ENCODE measurements at regions not wholly inside any gene's neighbourhood (a gene's known extent, or its start where the extent isn't known, plus 50 kb on each side); places are given as distances from the start of the nearest gene placed in this dataset.
"Not testable (repeated sequence)": the region's sequence is repeated elsewhere in the genome, so short reads cannot be mapped to it uniquely, and the experiment has no call there.

DNA sequence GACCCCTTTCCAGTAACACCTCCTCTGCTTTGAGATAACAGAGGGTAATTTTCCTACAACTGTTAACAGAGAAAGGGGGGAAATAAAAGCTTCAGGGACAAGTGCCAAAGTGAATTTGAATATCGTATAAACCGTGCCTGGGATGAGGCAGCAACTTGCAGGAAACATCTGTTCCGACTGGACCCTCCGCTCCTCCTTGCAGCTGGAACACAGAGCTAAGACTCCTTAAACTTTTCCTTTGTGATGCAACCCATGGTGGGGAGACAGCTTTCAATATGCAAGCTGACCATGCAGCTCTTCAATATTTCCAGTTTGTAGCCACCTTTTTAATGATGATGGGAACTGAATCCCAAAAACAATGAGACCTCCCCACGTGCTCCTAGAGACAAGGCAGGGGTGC lies 432.6 kb downstream of the ZNF536 start:
- DNase-seq: no peak

DNA sequence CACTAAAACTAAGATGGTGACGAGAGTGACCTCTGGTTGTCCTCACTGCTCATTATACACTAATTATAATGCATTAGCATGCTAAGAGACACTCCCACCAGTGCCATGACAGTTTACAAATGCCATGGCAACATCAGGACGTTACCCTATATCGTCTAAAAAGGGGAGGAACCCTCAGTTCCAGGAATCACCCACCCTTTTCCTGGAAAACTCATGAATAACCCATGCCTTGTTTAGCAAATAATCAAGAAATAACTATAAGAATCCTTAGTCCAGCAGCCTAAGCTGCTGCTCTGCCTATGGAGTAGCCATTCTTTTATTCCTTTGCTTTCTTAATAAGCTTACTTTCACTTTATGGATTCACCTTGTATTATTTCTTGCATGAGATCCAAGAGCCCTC lies 432.1 kb downstream of the ZNF536 start:
- not testable (repeated sequence) for DNase-seq

DNA sequence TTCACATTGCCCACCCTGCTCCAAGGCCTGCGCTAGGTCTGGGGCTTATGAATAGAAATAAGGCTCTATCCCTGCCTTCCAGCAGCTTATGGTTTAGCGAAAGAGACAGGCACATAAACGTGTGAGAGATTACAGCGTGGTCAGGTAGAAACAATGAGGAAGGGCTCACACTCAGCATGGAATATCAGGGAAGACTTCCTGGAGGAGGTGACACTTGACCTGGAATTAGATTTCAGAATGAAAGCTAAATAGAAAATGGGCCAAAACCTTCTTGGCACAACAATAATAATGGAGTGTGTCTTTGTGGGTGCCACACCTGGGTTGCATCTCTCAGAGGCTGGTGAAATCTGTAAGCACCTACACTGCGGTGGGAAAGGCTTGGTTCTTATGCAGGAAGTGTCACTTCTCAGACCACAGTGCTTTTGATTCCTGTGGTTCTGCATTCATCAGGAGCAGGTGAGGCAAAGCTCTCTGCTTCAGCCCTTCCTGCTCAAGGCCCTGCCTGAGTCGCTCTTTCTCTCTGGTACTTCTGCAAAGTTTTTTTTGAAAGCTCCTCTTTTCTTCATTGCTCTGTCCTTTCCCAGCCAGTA lies 430.3 kb downstream of the ZNF536 start:
- DNase-seq: no peak

DNA sequence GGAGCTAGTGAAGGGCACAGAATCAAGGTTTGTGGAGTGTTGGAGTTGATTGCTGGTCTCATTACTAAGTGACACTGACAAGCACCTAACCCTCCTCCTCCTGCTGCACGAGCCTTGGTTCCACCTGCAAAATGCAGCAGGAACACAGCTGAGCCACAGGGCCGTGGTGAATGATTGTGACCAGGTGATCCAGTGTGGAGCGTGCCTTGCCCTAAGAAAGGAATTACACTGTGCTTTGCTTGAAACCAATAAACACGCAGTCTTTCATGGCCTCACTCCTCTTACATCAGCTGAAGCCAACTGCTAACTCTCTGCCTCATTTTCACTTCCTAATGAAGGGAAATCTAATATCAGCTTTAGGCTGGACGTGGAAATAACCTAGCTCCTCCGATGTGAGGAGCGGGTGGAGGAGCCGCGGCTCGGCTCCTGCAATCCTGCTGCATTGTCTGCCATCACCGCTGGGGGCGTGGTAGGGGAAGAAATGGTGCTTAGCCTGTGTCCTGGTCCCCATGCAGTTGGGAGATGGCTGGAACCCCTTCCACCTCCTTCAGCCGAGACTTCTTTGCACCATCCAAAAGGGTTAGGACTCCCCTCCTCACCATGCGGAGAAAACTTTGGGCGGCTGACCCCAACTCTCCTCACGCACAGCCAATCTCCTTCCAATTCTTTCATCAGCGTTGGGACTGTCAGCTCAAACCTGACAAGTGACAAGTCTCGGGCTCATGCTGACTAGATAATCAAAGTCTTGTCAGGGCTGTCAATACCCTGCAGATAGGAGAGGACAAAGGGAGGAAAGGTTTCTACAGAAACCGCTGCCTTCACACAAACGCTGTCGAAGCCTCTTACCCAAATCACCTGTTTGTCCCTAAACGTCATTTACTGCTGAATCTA lies 427.9 kb downstream of the ZNF536 start:
- peak; percentile 52 for DNase-seq

DNA sequence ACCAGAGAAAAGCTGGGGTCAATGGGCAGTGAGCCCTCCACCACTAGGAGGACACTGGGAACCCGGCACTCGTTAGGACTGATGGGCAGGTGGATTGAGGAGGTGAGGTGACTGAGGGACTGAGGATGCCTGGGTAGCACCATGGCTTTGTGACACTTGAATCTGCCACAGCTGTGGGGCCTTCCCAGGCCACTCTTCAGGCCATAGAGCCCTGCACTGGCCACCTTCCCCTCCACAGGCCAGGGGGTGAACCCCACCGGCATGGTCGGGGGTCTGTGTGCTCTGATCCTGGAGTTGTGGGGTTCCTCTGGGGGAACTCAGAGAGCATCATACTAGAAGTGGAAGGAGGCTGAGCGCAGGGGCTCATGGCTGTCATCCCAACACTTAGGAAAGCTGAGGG lies 423.5 kb downstream of the ZNF536 start:
- DNase-seq: no peak

DNA sequence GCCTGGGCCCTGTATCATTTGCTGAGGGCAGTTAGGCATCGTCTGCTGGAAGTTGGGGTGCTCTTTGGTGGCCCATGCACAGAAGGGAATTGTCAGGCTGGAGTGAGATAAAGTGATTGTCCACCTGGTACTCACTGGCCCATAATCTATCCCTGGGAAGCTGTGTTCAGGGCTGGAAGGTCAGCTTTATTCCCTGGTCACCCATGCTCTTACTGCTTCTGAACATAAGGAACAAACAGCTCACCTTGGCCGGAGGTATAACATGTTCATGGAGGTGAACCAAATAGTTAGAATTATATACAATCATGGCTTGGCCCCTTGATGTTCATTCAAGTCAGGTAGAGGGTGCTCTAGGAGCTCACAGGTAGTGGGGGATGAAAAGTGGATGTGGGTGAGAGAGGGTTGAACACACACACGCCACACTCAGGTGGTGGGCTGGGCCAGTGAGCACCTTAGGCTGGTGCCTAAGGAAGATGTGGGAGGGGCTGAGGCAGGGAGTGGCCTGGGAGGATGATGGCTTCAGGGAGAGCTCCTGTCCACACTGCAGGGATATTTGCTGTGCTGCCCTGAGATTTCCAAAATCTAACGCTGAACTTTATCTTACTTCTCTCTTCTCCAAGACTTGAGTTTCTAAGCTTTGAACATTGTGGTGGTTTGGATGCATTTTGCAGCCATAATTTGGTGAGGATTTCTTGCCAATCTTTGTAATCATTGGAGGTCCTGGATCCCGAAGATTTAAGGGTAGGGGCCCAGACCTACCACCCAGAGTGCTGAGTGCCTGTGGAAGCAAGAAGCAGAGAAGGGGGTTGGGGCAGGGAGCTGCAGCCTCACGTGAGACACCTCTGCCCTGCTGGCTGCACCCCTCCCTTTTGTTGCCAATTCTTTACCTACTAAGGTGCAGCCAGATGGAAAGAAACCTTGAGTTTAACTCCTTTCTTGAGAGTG lies 420.6 kb downstream of the ZNF536 start:
- DNase-seq: no peak

DNA sequence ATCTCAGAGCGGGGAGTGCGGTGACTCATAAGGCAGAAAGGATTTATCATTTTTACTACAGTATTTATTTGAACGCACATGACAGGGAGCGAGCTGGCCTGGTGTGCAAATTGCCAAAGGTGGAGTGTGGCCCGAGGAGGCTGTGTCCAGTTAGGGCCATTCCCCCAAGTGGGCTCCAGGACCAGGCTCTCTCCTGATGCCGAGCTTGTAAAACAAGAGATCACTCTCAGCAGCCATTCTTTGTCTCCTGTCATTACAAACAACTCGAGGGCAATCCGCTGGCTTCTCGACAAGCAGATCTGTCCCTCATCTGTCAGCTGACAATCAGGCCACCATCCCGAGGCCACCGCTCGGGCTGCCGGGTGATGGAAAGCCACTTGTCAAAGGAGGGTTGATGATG lies 418.9 kb downstream of the ZNF536 start:
- DNase-seq: no peak

DNA sequence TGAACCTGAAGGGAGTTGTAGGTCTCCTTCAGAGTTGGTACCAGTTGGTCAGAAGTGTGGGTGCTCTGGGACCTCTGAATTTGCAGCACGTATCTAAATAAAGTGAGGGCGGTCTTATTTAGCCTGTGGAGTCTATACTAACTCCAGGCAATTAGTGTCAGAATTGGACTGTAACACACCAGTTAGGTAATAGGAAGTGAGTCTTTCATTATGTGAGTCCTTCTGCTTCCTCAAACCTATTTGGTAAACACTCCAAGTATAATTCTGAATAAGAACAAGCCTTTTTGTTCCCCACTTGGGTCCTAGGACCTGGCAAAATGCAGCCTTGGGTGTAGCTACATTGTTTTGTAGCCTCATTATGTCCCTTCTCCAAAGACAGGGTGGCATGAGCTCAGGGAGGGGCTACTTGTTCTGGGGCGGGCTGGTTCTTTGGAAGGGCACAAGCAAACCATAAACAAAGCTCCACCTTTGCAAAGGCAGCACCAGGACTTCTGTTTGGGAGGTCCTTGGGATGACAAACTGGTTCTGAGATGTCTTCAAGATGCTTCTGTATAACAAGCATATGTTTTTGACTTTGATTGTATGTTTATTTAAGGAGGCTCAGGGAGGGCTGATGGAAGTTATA lies 418.0 kb downstream of the ZNF536 start:
- no peak for DNase-seq

DNA sequence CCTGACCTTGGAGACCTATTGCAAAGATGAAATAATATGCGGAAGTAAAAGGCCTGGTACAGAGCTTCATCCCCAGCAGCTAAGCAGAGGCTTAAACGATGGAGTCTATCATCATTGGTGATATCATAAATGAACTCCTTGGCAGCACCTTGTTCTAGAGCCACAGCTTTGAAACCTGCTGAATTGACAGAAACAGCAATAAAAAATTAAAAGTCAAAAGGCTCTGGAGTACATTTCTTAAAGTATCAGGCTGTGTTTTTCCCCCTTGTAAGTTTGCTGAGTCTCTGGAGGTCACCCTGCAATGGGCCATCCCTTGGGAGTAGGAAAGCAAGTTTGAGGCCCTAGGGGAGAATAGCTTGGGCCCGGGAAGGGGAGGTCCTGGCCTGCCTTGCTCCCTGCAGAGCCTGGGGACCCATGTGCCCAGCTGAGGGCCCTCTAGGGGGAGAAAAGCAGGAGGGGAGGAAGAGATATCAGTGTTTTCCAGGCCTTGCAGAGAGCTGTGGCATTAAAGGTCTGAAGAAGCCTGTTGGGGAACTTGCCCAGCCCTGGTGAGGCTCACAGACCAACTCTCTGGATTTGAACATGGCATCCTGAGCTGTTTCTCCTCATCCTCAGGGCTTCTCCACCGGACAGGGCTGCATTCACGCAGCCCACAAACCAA lies 416.1 kb downstream of the ZNF536 start:
- DNase-seq: no peak

DNA sequence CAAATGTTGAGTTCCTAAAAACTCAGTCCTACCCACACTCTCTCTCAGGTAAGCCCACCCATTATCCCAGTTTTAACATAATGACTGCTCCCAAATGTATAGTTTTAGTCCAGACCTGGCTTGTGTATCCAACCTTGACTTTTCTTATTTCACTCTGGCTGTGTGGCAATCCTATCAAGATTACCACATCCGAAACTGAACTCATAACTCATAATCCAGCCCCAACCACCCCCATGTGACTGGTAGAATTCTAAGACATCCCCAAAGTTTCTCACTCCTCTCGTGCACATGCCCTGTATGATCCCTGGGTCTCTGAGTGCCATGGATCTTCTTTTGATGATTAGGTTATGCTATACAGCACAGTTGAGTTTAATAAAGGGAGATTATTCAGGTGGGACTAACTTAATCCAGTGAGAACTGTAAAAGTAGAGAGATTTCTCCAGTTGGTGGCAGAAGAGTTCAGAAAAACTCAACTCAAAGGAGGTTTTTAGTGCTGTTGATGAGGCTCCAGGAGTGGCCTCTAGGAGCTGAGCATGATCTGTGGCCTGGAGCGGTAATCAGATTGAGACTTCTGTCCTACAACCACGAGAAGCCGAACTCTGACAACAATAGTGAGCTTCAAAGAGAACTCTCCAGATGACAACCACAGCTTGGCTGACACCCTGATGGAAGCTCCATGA lies 413.4 kb downstream of the ZNF536 start:
- DNase-seq: no peak

DNA sequence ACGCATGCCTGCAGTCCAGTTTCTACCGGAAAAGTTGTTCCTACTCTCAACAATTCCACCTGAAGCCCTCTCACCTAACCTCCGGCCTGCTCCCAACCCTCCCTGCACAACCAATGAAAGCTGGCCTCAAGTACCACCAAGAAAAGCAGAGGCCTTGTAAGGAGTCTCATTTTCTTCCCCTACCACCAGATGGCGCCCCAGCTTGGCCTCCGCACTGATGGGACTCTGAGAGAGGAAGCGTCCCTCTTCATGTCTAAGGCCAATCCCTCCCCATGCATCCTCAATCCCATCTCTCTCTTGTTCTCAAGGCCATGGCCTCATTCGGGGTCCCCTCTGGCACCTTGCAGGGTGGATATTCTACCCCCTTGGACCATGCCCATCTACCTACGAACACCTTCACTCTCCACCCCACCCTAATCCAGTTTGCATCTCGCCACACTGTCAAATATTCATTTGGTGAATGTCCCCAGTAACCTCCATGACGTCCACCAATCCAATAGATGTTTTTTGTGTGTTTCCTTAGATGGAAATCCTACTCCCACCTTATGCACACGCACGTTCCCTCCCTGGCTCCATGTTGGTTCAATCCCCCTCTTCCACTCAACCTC lies 412.8 kb downstream of the ZNF536 start:
- peak; percentile 72 for DNase-seq

DNA sequence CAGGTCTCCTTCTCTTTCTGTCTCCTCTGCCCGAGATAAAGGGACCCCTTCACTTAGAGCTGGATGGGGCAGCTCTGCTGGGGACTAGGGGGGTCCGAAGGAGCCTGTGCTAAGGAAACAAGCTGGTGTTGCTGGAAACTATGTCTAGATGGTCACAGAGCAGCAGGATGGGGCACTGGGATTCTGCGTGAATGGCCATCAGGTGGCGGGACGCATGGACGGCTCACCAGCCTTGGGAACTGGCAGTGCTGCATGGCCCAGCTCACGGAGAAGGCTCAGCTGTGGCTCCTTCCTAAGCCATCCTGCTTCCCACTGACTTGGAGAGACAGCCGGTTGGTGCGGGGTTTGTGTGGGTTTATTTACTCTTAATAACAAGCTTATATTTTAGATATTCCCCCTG lies 411.8 kb downstream of the ZNF536 start:
- DNase-seq: no peak

DNA sequence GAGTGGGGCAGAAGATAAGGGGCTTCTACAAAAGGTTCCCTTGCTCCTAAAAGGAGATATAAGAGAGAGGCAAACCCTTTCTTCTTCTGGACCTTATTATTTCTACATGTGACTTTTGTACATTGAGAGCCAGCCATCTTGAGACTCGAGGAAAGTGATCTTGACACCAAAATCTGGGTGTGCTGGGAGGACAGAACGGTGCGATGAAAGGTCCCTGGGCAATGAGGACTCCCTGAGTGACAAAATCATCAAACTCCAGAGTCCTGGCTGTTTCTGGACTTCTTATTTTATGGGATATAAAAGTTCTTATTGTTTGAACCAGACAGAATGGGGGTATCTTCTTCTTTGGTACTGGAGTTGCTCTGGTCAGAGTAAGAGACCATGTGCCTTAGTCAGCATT lies 411.0 kb downstream of the ZNF536 start:
- no peak for DNase-seq

DNA sequence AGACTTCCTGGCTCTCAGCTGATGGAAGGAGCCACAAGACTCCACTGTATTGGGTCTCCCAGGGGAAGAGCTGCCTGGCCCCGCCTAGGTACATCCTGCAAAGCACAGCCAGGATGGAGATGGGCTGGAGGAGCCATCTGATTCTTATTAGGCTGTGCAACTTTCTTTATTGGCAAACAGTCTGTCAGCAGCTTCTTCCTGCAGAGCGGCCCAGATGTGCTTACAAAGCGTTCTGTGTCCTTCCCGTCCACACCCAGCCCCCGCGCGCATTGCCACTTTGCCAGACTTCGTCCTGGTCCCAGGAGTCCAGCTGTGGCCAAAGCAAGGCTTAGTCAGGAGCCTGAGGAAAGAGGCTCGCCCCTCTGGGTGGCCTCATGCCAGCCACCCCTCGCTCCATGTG lies 409.3 kb downstream of the ZNF536 start:
- no peak for DNase-seq

DNA sequence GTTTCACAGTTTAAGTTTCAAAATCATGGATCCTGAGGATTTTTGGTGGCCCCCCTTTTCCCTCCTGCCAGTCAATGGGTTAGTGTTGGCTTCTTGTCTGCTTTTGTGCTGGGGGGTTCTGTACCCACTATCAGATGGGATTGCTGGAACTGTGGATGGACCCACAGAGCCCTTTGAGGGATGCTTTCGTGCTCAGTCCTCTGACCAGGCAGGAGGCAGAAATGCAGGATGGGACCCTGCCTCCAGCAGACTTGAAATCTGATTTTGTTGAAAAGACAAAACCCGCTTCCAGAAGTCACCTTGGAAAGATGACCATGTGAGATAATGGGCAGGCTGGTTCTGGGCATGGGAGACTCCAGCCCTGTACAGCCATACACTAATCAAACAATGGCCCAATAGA lies 408.9 kb downstream of the ZNF536 start:
- DNase-seq: no peak

DNA sequence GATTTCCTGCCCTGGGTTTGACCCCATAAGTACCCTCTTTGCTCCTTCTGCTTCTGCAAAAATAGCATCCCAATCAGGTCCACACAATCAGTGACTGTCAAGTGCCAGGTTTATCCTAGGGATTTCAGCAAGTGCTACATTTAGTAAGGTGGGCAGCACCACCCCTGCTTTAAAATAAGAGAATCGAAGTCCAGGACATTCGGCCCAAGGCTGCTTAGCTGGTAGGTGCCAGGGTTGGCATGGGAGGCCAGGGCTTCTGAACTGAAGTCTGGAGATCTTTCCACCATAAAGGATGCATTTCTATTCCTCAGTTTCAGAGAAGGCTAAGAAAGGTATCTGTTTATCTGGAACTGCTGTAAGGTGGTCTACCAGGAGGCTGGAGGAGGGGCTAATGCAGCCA lies 408.3 kb downstream of the ZNF536 start:
- DNase-seq: no peak

DNA sequence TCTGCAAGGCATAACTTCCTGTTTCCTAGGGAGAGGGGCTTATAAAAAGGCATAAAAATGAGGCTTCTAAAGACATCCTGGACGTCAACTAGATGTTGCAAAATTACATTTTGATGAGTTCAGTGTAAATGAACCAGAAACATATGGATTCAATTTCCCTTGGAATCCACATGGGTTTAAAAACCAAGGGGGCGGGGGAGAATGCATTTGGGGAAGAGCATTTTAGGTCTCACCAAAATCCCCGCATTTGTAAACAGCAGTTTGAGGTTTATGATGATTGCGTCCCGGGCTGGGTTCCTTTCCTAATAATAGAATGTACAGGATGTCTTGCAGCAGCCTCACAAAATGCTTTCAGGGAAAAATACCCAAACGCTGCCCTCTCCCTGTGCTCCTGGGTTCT lies 407.8 kb downstream of the ZNF536 start:
- no peak for DNase-seq

DNA sequence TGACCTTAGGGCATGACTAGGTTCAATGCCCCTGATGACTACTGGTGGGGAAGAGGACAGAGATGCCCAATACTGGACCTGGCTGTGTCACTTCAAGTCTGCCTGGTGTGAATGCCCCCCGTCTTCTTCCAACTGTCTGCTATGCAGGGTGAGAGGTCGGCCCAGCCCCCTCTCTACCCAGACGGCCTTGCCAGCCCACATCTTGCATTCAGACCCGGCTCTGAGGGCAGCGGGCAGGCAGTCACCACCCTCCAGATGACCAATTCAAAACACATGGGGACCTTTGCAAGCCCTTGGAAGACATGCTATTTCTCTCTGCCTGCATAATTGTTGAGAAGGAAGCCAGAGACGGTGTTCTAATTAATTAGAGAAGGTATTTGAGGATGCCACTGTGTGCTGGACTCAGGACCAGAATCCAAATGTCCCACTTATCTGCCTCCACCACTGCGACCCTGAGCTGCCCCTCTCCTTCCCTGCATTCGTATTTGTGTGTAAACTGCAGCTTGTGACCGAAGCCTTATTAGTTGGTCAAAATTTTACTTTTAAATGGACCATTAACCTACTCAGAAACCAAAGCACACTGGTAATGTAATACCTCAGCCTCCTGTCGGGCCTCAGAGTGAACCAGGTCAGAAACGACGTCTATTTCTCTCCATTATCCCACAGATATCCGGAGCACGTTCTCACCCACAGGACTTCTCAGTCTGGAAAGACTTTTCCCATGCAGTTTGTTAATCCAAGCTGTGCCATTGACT lies 407.0 kb downstream of the ZNF536 start:
- DNase-seq: no peak

DNA sequence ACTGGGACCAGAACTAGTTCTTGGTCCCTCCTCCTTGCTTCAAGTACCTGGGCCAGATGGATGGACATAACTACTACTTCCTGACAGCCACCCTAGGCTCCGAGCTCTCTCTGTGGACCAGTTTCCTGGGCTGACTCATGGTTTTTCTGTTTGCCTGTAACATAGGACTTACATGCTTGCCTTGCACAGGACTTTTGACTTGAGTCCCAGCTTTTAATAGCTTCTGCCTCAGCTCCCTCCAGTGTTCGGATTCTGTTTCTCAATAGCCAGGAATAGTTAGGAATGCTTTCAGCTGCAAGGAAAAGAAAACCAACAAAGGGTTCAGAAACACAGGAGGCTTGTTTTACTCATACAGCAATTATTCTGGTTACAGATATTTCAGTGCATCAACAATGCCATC lies 405.9 kb downstream of the ZNF536 start:
- no peak for DNase-seq

DNA sequence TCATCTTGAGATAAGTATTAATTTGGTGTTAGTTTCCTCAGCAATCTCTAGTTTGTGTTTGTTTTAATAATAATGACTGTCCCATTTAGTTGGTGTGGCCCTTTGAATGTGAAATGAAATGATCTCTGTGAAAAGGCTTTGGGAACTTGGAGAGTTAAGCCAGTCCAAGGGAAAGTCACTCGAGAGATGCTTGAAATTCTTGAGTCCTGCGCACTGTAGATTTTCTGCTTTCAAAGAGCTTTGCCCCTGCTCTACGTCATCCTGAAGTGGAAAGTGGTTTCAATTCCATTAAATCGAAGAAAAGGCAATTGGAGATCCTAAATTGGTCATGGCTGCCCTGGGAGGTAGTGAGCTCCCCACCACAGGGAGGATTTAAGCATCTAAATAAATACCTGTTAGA lies 403.8 kb downstream of the ZNF536 start:
- no peak for DNase-seq
